ENCODE measurements at regions not wholly inside any gene's neighbourhood (a gene's known extent, or its start where the extent isn't known, plus 50 kb on each side); places are given as distances from the start of the nearest gene placed in this dataset.

DNA sequence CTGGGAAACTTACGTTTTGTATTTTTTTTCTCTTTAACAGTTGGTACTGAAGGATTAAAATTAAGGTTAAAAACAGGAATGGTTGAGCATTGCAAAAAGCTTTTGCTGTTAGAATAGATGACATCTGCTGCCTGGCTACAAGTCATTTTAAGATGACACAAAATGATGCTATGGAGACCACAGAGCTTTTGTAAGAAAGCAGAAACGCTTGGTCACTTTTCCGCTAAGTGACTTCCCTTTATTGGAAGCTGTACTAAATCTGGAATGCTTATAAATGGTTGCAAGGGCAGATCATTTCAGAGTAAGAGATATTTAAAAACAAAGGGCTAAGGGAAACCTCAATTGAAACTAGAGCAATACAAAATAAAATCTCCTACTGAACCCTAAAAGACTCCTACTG lies 544.0 kb downstream of the STK39 start:
- TF ChIP-seq, protein P1, sequence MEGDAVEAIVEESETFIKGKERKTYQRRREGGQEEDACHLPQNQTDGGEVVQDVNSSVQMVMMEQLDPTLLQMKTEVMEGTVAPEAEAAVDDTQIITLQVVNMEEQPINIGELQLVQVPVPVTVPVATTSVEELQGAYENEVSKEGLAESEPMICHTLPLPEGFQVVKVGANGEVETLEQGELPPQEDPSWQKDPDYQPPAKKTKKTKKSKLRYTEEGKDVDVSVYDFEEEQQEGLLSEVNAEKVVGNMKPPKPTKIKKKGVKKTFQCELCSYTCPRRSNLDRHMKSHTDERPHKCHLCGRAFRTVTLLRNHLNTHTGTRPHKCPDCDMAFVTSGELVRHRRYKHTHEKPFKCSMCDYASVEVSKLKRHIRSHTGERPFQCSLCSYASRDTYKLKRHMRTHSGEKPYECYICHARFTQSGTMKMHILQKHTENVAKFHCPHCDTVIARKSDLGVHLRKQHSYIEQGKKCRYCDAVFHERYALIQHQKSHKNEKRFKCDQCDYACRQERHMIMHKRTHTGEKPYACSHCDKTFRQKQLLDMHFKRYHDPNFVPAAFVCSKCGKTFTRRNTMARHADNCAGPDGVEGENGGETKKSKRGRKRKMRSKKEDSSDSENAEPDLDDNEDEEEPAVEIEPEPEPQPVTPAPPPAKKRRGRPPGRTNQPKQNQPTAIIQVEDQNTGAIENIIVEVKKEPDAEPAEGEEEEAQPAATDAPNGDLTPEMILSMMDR (IDR thresholded peaks at IDR 0.05; ENCODE audit: control extremely low read depth in 1 of 3, insufficient read depth in 1 of 3, low read depth in 1 of 3, low read length in 3 of 3) = no peak
- TF ChIP-seq, protein P2, sequence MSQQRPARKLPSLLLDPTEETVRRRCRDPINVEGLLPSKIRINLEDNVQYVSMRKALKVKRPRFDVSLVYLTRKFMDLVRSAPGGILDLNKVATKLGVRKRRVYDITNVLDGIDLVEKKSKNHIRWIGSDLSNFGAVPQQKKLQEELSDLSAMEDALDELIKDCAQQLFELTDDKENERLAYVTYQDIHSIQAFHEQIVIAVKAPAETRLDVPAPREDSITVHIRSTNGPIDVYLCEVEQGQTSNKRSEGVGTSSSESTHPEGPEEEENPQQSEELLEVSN (IDR thresholded peaks at IDR 0.05) = no peak
- TF ChIP-seq POLR2A (IDR thresholded peaks at IDR 0.05; ENCODE audit: control extremely low read depth in 1 of 2, low read depth in 2 of 2, low read length in 2 of 2) = no peak
- no peak for TF ChIP-seq KDM1A (IDR thresholded peaks at IDR 0.05; ENCODE audit: borderline replicate concordance, low read length)
- no peak for TF ChIP-seq ZNF274 (IDR thresholded peaks at IDR 0.05; ENCODE audit: borderline replicate concordance, extremely low read depth, low read length)
- no peak for TF ChIP-seq CEBPB (IDR thresholded peaks at IDR 0.05; ENCODE audit: low read depth, low read length)
